HG03280 (cell line): ENCODE measurements at regions not wholly inside any gene's neighbourhood (a gene's known extent, or its start where the extent isn't known, plus 50 kb on each side); places are given as distances from the start of the nearest gene placed in this dataset.
A peak's percentile ranks its signal among the peaks of the same experiment; 100 is the strongest.
"Not testable (repeated sequence)": the region's sequence is repeated elsewhere in the genome, so short reads cannot be mapped to it uniquely, and the experiment has no call there.

Source experiments
- ATAC-seq: cut with Tn5 transposase; IDR thresholded peaks from one replicate; pipeline ENCODE4 v1.9.1; 2021; ENCODE audit warnings: mild to moderate bottlenecking, moderate library complexity; ENCODE audit not compliant: unreplicated experiment

DNA sequence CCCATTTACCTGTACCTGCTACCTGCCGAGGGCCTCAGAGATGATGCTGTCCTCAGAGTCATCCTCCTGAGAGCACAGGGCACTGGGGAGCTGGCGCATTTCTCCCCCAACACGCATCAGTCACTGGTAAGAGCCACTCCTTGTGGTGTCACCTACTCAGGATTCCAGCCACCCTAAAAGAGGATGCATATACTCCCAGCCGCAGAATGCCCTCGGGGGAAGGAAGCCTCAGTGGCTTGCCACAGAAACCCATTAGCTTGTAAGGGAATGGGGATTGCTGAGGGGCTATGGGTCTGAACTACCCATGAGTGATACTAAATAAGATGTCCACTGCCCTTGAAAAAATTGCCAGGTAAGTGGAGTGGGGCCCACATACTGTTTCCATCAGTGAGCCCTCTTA, 279.2 kb downstream of the WDR11 start:
- no peak for ATAC-seq

DNA sequence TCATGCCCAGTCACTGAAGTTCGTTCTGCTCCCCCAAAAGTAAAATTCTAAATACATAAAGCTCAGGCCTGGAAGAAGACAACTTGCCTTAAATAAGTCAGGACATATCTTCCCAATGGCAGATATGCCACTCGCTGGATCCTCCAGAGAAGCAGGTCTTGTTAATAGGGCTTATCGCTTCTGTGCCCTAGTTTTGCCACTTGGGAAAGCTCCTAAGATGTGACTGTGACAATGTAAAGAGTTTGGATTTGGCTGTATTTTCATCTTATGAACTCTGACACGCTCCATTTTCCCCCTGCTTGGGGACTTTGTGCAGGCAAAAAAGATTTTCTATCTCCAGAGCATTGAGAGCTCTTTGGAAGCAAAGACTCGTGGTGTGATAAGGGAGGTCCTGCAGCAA, 279.9 kb downstream of the WDR11 start:
- no peak for ATAC-seq

DNA sequence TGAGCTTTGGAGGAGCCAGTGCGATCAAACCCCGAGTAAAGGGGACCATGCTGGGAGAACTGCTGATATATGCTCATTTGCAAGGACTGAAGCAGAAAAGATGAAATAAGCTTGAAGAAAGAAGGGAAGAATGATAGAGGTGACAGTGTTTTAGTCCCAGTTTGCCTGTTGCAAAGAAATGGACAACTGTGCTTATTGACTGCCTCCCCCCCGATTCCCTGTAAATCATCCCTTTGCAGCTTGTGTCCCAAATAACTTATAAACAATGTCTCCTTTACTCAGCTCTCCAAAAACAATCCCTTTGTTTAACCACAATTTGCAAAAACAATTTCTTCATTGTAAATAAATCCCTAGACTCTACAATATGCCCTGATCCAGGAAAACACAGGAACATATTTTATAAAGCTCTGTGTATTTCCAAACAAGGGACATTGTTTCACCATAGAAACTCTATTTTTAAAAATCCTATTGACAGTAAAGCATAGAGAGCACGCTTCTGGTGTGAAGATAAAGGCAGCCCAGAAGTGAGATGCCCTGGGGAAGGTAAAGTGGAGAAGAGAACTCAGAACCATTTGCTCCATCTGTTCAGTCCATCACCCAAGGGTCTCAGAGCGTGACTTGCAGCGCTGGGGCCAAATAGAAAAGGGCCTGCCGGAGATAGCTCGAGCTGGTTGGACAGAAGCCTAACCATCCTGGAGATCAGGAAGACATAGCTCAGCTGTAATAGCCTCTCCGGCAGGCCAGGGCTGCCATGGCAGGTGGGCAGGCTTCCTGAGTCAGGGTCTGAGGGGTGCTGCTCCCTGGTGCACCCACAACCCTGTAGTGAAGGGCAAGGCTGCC, 280.5 kb downstream of the WDR11 start:
- no peak for ATAC-seq

DNA sequence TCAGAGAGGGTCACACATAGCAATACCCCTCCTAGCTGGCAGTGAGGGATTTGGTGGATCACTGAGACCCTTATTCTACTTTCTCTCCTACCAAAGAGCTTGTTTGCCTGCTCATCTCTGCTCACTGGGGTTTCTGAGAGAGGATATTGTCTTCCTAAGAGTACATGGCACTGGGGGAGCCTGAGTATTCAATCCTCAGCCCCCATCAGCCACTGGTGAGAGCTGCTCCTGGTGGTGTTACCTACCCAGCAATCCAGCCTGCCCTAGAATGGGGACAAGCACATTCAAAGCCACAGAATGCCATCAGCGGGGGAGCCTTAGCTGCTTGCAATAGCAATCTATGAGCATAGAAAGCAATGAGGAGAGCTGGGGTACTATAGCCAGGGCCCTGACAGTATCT, 281.1 kb downstream of the WDR11 start:
- ATAC-seq = no peak

DNA sequence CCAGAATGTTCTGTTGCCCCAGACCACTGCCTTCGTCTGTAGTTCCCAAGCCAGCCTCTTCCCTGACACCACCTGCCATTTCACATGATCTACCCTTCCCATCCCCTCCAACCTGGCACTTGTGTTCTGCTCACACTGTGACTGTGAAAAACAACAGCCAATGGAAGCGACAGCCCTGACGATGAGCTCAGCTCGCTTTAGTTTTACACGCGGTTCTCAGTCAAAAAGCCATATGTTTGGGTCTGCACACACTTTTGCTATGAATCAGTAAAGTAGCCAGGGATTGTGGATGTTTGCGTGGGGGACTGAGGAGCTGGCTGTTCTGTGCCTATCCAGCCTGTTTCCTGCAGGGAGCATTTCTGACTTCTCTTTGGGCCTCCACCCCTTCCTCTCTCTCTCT, 282.7 kb downstream of the WDR11 start:
- ATAC-seq = no peak

DNA sequence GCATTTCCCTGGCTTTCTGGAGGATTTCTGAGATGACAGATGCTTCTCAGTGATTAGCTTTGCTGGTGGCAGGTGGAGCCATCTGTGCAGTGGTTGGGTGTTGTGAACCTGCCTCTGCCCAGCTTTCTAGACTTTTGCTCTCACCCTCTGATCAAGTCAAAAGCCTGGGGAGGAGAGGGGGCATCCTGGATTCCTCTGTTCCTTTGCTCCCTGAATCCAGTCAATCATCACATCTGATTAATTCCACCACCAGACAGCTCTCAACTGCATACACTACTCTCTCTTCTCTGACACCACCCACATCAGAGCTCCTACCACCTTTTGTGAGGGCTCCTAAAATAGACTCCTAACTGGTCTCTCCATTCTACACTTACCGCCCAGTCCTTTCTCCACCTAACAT, 283.5 kb downstream of the WDR11 start:
- no peak for ATAC-seq

DNA sequence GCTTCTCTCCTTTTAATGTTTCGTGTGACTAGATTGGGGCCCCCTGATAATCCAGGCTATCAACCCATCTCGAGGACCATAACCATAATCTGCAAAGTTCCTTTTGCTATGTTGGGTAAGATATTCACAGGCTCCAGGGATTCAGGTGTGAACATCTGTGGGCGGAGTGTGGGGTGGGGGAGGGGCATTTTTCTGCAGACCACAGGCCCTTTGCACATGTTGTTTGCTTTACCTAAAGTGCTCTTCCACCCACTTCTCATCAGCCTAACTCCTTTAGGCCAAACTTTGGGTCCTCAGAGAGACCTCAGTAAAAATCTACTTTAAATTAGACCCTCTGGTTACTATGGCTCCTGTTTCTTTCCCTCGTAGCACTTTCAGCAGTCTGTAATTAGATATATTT, 284.4 kb downstream of the WDR11 start:
- ATAC-seq = no peak

DNA sequence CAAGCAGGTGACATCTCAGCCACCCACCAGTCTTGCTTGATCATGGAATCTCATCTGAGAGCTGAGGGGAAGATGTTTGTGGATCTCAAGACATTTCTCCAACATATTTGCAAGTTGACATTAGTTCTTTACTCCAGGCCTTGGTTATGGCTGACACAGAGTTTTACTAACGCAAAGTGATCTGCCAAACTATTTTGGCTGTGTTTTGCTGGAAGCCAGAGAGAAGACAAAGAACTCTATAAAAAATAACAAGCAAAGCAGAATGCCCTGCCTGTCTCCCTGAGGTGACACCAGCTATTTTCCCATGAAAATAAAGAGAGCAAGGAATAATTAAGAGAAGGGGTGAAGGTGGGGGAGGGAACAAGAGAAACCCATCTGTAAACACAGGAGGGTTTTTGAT, 286.4 kb downstream of the WDR11 start:
- ATAC-seq = no peak

DNA sequence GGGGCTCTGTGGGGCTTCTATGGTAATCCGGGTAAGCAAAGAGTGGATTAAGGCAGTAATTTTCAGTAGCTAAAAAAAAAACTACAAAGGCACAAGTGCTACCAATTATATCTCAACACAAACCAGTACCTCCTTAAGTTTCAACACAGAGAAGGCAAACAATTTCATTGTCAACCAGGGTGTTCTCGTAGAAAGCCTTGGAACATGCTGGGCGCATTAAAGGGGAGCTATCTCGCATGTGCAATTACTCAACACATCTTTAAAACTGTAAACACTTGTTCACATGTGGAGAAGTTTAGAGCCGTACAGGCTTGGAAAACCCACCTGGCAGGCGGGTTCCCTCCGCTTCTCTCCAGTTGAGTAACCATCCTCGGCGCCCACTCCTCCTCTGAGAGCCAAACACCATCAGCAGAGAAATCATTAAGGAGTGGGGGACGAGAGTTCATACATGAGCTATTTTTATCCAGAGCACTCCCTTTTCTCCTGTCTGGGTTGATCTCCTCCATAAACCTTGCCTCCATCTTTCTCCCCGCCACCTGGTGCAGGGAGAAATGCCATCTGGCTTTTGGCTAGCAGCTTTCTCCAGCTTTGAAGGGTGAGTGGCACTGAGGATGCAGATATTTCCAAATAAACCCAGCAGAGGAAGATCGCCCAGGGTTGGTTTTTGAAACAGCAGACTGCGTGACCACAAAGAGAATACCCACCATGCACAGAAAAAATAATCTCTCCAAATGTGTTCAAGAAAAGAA, 287.1 kb downstream of the WDR11 start:
- no peak for ATAC-seq

DNA sequence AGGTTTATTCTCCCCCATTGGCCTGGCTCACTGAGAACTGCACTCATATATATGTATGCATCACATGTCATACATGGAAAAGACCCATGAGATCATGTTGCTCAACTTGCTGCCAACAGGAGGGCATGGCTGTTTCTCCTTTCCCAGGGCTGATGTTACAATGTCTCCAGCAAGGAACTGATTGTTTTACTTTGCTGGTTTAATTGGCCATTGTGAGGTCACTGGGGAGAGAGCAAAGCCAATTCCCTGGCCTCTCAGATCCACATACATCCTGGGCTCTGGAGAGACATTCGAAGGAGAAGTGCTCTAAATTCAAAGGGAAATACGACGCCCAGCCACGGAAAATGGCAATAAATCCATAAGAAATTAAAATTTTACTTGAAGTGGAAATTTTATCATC, 287.8 kb downstream of the WDR11 start:
- no peak for ATAC-seq

DNA sequence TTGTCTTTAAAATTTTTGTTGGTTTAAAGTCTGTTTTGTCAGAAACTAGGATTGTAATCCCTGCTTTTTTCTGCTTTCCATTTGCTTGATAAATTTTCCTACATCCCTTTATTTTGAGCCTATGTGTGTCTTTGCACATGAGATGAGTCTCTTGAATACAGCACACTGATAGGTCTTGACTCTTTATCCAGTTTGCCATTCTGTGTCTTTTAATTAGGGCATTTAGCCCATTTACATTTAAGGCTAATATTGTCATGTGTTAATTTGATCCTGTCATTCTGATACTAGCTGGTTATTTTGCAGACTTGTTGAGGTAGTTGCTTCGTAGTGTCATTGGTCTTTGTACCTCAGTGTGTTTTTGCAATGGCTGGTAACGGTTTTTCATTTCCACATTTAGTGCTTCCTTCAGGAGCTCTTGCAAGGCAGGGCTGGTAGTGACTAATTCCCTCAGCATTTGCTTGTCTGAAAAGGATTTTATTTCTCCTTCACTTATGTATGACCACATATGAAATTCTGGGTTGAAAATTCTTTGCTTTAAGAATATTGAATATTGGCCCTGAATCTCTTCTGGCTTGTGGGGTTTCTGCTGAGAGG, 294.7 kb downstream of the WDR11 start:
- ATAC-seq = not testable (repeated sequence)

DNA sequence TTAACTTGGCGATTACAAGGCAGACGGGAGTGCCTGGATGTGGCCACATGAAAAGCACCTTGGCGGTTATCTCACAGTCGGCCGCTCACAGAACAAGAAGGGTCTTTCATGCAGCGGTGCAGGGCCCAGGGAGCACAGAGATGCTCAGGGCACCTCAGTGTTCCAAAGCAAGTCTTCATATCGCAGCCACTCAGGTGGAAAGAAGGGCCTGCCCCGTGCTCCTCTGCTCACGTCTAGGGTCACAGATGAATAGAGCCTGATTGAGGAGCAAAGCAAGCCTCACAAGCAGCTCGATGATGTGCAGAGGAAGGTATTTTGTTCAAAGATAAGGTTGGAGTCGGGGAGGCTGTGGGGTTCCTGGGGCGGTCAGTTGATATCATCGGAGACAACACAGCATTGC, 297.8 kb downstream of the WDR11 start:
- ATAC-seq = no peak

DNA sequence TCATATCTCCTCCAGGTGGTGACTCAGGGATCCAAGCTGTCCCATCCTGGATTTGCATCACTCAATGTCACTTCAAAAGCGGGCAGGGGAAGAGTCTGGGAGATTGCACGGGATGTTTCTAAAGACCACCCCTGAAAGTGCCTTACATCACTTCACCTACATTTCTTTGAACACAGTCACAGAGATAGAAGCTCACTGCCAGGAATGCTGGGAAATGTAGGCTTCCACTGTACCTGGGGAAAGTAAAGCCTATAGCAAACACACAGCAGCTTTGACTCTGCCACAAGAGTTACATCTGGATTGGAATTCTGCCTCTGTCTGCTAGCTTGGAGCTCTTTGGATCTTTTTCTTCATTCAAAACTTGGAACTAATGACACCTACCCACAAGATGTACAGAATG, 300.9 kb downstream of the WDR11 start:
- no peak for ATAC-seq

DNA sequence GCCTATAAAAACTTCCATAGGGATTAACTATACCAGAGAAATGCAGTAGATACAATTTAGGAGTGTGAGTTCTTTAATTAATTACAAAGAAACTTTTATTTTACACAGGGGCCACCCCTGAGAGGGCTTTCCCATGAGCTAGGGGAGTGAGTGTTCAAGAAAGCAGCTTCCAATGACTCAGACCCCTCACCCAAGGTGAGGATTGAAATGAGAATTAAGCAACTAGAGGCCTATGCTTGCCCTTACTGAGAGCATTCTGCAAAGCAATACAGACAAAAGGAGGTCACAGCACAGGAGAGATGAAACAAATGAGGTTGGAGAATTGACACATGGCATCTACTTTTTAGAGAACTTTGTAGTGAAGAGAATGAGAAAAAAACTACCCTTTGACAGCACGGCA, 301.8 kb downstream of the WDR11 start:
- ATAC-seq = no peak

DNA sequence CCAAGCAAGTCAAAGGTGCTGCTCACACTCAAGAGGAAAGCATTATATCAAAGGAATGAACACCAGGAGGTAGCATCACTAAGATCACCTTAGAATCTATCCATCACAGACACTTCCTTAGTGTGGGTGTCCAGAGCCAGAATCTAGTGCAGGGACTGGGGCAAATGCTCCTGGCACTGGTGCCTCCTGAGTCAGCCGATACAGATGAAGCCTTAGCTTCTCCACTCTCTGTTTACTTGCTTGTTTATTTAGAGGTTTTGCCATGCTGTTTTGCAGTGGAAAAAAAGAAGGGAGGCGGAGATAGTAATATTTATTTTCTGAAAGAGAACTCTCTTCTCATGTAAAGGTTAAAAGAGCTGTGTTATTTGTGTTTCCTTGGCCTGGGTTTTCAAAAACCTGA, 303.1 kb downstream of the WDR11 start:
- ATAC-seq = no peak

DNA sequence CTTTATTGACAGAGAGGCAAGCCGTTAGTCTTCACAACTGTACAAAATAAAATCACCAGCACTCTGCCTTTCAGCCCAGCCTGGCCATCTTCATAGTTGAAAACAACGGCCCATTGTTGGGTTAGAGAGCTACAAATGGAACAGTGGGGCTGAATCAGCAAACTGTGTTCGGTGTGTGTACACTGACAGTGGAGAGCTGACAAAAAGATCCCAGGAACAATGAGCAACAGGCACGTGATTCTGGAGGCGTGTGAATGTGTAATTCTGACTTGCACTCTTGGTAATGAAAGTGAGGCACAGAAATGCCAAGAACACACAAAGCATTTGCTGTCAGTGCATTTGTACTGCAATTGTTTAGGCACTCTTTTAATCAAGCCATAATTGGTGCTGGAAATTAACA, 303.7 kb downstream of the WDR11 start:
- no peak for ATAC-seq

DNA sequence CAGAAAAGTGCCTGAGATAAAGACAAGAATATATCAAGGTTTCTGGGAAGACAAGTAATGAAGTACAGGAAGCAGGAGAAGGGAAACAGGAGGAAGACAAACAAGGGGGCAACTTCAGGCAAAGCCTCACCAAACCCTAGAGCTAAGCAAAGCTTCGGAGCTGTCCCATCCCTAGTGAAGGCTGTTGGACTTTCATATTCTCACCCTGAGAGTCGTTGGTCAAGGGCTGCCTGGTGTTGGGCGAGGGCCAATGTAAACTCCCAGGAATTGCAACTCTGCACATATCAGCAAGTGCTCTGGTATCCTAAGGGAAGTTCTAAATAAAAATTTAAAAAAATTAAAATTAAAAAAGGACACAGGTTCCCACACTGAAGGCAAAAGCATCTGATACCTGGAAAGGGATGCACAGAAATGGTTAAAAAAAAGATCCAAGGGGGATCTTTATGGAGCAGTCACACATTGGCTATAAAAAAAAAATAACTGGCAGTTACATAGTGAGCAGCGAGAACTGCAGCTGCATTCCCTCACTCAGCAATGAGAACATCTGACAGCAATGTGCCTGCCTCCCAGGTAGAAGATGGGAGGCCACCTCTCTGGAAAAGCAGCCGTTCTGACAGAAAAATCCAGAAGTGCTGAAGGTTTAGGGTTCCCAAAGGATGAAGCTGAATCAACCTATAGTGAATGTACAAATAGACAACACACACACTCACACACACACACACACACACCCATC, 304.7 kb downstream of the WDR11 start:
- no peak for ATAC-seq

DNA sequence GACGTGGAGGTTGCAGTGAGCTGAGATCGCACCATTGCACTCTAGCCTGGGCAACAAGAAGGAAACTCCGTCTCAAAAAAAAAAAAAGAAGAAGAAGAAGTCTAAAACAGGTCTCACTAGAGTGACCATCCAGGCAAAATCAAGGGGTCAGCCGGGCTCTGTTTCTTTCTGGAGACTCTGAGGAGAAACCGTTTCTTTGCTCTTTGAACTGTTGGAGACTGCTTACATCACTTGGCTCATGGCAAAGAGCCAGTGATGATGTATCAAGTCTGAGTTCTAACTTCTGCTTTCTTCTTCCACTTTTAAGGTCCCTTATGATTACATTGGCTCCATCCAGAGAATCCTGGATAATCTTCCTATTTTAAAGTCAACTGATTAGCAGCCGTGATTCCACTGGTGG, 306.8 kb downstream of the WDR11 start:
- ATAC-seq = no peak

DNA sequence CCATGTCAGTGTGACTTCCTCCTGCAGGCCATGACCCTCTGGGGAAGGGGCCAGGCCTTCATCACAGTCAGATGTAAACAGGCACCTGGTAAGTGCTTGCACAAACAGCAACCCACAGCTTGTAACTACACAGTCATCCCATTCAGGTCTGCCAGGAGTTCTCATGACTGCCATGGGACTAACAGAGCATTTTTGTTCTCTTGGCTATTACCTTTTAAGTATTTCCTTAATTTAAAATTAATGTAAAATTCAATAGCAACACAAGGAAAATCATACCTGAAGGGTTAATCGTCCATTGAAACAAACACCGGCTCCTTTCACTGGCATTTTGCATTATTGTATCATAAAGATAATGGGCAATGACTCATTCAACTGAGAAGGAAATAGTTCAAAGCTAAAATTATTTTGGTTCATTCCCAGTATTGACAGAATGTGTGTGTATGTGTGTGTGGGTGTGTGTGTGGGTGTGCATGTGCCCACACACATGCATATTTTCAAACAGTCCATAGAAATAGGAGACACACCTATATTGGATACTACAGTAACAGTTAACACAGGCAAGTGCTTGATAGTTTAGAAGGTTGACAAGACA, 307.9 kb downstream of the WDR11 start:
- no peak for ATAC-seq

DNA sequence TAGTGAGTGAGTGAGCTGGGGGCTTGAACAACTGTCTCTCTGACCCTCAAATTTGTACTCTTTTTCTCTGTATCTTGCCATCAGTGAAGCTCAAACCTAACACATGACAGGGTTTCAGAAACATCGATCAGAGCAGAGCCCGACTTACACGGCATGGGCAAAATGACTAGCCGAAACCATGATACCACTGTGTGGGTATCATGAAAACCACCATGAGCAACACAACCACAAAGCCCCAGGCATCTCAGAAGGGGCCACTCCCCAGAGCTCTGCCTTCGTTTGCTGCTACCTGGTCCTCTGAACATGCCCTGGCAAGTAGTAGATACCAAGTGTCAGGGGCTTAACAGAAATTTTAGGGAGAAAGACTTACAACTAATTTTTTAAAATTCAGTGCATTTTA, 308.5 kb downstream of the WDR11 start:
- ATAC-seq = peak; percentile 83

DNA sequence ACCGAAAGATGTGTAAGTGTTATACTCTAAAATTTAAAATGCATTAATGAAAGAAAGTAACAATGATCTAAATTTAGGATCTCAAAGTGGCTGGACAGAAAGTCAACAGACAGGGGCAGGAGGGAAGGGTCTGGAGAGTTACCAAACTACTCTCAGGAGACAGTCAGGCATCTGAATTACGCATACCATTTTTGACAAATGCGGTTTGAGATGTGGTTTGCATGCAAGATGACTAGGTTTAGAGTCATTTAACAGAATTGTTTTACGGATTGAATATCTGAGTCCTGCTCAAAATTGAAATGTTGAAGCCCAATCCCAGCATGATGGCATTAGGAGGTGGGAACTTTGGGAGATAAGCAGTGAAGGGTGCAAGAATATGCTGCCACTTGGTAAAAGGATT, 314.1 kb downstream of the WDR11 start:
- ATAC-seq = no peak
